Smooth muscle cell (in vitro differentiated cells): ENCODE measurements at regions not wholly inside any gene's neighbourhood (a gene's known extent, or its start where the extent isn't known, plus 50 kb on each side); places are given as distances from the start of the nearest gene placed in this dataset.

Experiments used
- DNase-seq: peaks from one replicate; lab custom pipeline; 2025; ENCODE audit not compliant: unreplicated experiment; lab: John Stamatoyannopoulos, UW
- H2AFZ ChIP-seq: fragments of 200-600 bp; sonication (generic); 2 replicates; pipeline ENCODE4 v1.6.0; 2016; ENCODE audit warnings: antibody characterized with exemption, low read depth, mild to moderate bottlenecking
- H3F3A ChIP-seq: fragments of 200-600 bp; sonication (generic); 2 replicates; pipeline ENCODE4 v1.6.0; 2017; ENCODE audit warnings: antibody characterized with exemption, low read depth
- H3K27ac ChIP-seq: fragments of 200-600 bp; sonication (generic); 2 replicates; pipeline ENCODE4 v1.5.1; 2016; ENCODE audit warnings: low read depth, mild to moderate bottlenecking
- H3K27me3 ChIP-seq: fragments of 200-600 bp; sonication (generic); 2 replicates; pipeline ENCODE4 v1.6.1; 2016; ENCODE audit warnings: low read depth, mild to moderate bottlenecking
- H3K36me3 ChIP-seq: fragments of 200-600 bp; sonication (generic); 2 replicates; pipeline ENCODE4 v1.5.1; 2016; ENCODE audit warnings: low read depth
- H3K4me1 ChIP-seq: fragments of 200-600 bp; sonication (generic); 2 replicates; pipeline ENCODE4 v1.5.1; 2016; ENCODE audit warnings: low read depth
- H3K4me2 ChIP-seq: fragments of 200-600 bp; sonication (generic); 2 replicates; pipeline ENCODE4 v1.6.0; 2016; ENCODE audit warnings: mild to moderate bottlenecking
- H3K4me3 ChIP-seq: fragments of 200-600 bp; sonication (generic); 2 replicates; pipeline ENCODE4 v1.5.1; 2016; ENCODE audit warnings: mild to moderate bottlenecking
- H3K79me2 ChIP-seq: fragments of 200-600 bp; sonication (generic); 2 replicates; pipeline ENCODE4 v1.6.0; 2016; ENCODE audit warnings: low read depth, mild to moderate bottlenecking
- H3K9ac ChIP-seq: fragments of 200-600 bp; sonication (generic); 2 replicates; pipeline ENCODE4 v1.6.0; 2016; ENCODE audit warnings: low read depth
- H3K9me3 ChIP-seq: fragments of 200-600 bp; sonication (generic); replicated peaks from 2 replicates; pipeline ENCODE4 v1.5.1; 2016; ENCODE audit warnings: low read depth
- H4K20me1 ChIP-seq: fragments of 200-600 bp; sonication (generic); 2 replicates; pipeline ENCODE4 v1.6.0; 2016; ENCODE audit warnings: low read depth
- CTCF ChIP-seq: fragments of 200-600 bp; sonication (generic); IDR thresholded peaks from 2 replicates; pipeline ENCODE4 v1.5.1; 2017; ENCODE audit warnings: borderline replicate concordance, mild to moderate bottlenecking, antibody characterized with exemption; ENCODE audit not compliant: insufficient read depth, poor library complexity, severe bottlenecking
- WGBS: methylation state at CpG from one replicate; pipeline ENCODE4 v1.1.7; 2016; ENCODE audit warnings: low lambda C conversion rate; 5-methylcytosine and 5-hydroxymethylcytosine counted together

GRCh38 chr6:16964553-16965499 lies 137.0 kb upstream of the STMND1 start:
- 22% methylated on average over 21 of the region's 21 CpGs for WGBS
- no peaks in the 10 kb centered on the region for H3K79me2 ChIP-seq
- peak overlapping the region; percentile 71 for H3K4me2 ChIP-seq
- H3F3A ChIP-seq: peaks cover 6% of the 10 kb centered on the region
- H3K27me3 ChIP-seq: no peaks in the 10 kb centered on the region
- H3K36me3 ChIP-seq: no peaks in the 10 kb centered on the region
- H4K20me1 ChIP-seq: no peaks in the 10 kb centered on the region
- no peaks in the 10 kb centered on the region for H3K9me3 ChIP-seq
- no peak overlapping the region for H3K4me3 ChIP-seq
- peak overlapping the region; percentile 48 for H3K9ac ChIP-seq
- H2AFZ ChIP-seq: peak overlapping the region; percentile 79
- peak; percentile 94 for TF ChIP-seq CTCF
- H3K27ac ChIP-seq: peak overlapping the region; percentile 33
- H3K4me1 ChIP-seq: no peaks in the 10 kb centered on the region
- peak; percentile 50 for DNase-seq

DNA sequence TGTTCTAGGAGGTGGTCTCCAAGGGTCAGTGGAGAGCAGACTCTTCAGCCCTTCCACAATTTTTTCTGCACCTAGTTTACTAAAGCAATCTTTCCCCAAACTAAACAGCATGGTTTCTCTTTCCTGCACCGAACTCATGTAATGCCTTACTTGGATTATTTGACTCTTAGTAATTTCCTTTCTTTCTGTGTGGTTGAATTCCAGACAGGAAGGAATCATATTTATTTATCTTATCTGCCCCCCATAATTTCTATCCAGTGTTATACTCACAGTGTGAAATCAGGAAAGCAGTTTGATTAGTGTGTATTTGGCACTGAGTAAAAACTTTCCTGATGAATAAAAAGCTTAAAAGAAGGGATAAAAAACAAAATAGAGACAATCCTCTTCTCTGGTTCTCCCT lies 140.3 kb upstream of the STMND1 start:
- Histone ChIP-seq H3K36me3 (no peaks in the 10 kb centered on the region), H3K4me2 (peak overlapping the region; percentile 48), H4K20me1 (no peaks in the 10 kb centered on the region), H3K79me2 (no peaks in the 10 kb centered on the region), H3K4me1 (no peaks in the 10 kb centered on the region), H3K27me3 (no peaks in the 10 kb centered on the region), H3K4me3 (no peak overlapping the region), H3F3A (no peaks in the 10 kb centered on the region), H2AFZ (peak overlapping the region; percentile 38), H3K9ac (no peak overlapping the region), H3K9me3 (no peaks in the 10 kb centered on the region), H3K27ac (no peak overlapping the region)
- TF ChIP-seq CTCF: no peak
- no peak for DNase-seq
- WGBS: 29% methylated on average over 1 of the region's 1 CpG

DNA sequence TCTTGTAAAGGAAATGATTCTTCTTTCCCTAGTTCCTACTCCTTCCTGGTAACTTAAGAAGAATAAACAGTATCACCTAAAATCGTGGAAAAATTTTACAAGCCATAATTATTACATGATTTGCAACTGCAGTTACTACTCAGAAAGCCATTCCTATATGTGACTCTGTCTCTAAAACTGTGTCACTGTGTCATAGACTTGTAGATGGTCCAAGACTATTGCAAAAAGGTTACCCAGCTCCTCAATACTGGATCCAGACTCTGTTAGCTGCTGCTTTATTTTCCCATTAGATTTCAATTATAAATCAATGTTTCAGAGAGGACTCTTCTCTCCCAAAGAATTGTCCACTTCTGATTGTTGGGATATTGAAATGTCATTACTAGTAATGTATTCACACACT lies 142.1 kb upstream of the STMND1 start:
- no peaks in the 10 kb centered on the region for H3K4me1 ChIP-seq
- no peak overlapping the region for H2AFZ ChIP-seq
- TF ChIP-seq CTCF: no peak
- H4K20me1 ChIP-seq: no peaks in the 10 kb centered on the region
- no peak overlapping the region for H3K4me2 ChIP-seq
- no peak overlapping the region for H3K9ac ChIP-seq
- no peaks in the 10 kb centered on the region for H3K79me2 ChIP-seq
- WGBS: 69% methylated on average over 1 of the region's 1 CpG
- H3K36me3 ChIP-seq: no peaks in the 10 kb centered on the region
- H3F3A ChIP-seq: no peaks in the 10 kb centered on the region
- no peak for DNase-seq
- H3K27ac ChIP-seq: no peak overlapping the region
- H3K27me3 ChIP-seq: no peaks in the 10 kb centered on the region
- H3K4me3 ChIP-seq: no peak overlapping the region
- H3K9me3 ChIP-seq: no peaks in the 10 kb centered on the region
